Left hindlimb (tissue), 1 donor: ENCODE measurements at regions not wholly inside any gene's neighbourhood (a gene's known extent, or its start where the extent isn't known, plus 50 kb on each side); places are given as distances from the start of the nearest gene placed in this dataset.
"Not testable (repeated sequence)": the region's sequence is repeated elsewhere in the genome, so short reads cannot be mapped to it uniquely, and the experiment has no call there.

Source experiments
- DNase-seq: peaks from one replicate; pipeline ENCODE4 v3.0.0-alpha.2; 2018

DNA sequence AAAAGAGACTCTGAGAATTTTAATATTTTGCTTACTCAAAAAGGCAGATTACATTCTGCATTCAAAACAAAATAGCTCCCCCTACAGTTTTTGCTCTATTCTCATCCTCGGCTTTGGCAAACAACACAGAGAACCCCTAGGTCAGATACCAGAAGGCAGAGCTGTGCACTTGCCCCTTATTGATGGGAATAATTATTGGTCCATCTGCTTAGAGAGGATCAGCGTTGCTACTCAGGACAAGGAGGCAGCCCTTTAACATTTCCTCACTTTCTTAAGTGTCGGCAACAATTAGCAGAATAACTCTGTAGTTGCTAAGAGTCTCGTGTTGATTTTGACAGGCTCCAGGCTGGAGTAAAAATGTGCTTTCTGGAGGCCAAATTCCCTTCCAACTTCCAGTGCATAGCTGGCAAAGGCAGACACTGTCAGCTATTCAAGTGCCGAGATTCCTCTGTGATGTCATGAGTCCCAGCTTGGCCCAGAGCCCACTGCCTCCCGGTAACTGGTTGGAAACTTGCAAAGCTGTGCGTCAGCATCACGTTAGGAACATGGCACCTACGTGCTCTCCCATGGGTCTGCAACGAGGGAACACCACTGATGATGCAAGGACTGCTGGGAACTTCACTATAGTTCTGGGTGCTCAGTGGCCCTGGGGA lies 482.7 kb upstream of the ADAMTS9 start:
- peak; percentile 89 for DNase-seq

DNA sequence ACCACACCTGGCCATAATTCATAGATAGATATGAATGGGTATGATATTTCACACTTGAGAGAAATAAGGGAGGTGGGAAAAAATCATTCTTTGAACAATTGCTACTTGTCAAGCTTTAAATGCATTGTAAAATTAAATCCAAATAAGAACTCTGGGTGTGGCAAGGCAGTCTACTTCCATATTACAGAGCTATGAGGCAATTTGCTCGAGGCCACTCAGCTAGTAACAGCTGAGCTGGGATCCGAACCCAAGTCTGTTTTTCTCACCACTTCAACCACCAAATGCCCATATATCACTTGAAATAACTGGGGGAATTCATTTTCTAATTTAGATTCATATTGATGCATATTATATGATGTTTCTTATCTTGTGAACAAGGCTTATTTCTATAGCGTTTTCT lies 482.2 kb upstream of the ADAMTS9 start:
- DNase-seq, result no peak

DNA sequence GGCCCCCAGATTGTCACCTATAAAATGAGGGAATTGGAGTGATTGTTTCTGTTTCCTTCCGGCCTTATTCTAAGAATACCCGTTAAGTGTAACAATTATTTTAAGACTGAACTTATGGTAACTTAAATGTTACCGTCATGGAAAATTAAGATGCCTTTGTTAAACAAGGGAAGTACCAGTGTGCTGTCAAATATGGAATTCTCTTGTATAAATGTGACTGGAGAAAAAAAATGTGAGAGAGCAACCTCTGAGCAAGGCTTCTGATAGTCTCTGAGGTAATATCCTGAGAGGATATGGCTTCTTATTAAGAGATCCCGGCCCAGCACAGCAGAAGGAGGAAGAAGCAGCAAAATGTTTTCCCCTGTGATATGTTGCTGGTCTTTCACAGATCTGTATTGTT lies 480.7 kb upstream of the ADAMTS9 start:
- DNase-seq, result no peak

GRCh38 chr3:65166531-65166930 lies 478.7 kb upstream of the ADAMTS9 start:
- DNase-seq, result no peak

DNA sequence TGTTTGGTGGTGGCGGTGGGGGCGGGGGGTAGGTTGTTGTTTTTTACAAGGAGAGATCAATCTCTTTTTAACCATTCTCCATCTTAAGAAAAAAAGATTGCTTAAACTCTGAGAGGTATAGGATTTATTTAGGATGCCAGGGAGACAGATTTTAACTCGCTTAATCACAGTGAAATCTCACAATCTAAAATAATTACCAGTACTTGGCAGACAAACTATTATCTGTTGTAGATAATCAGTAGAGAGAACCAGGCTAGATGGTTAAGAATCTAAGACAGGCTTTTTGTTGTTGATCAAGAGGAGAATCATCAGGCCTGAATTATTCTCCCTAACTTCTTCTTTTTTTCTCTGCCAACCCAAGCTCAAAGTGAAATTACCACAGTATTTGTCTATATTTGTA lies 470.2 kb upstream of the ADAMTS9 start:
- no peak for DNase-seq

- DNase-seq, result no peak
Observed at GRCh38 chr3:65153850-65154512, 466.2 kb upstream of the ADAMTS9 start.

DNA sequence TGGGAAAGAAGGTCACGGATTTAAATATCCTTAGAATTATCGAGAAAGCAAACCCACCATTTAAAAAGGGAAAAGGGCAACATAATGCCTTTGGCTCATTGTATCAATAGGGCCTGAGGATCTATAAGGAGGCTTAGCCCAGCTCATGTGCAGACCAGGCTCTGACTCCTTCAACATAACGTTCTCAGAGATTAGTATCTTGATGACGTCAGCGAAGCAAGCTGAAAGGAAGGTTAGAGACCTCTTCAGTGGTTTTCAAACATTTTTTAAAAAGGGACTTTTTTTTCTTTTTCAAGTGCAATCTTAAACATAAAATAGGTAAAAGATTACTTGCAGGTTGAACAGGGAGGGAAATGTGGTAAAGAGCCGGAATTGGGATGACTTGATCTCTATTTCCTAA lies 463.9 kb upstream of the ADAMTS9 start:
- no peak for DNase-seq

DNA sequence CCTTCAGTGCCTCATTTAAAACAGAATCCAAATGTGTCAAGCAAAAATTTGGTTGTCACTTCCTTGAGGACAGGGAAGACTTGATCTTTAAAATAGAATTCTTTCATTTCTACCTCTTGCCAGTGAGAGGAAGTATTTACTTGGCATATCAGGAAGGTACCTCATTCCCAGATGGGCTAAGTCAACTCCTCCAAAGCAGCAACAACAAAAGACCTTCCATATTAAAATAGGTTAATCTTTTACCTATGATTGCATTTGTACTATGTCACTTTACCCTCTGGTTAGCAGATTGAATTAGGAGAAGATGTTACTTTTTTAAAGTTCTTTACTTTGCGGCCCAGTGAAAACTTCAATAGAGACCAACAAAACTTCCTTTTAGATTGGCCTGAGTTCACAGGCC lies 462.1 kb upstream of the ADAMTS9 start:
- DNase-seq, result no peak

- no peak for DNase-seq
Observed at GRCh38 chr3:65148687-65149086, 460.9 kb upstream of the ADAMTS9 start.

DNA sequence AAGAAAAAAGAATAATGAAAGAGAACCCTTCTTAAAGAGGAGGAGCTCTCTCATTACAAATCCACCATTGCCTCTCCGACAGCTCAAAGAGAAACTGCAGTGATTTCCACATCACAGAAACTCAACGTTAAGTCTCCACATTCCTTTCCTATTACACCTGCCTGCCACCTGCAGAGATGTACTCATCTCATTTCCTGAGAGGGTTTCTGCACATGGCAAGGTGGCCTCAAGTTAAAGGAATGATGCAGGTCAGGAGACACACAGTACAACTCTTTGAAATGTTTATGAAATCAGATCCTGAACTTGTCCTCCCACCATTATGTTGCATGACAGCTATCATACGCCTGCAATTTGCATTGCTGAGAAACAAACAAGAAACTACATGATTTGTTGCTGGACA lies 458.4 kb upstream of the ADAMTS9 start:
- DNase-seq, result no peak

- DNase-seq, result no peak
Observed at GRCh38 chr3:65145680-65146079, 457.9 kb upstream of the ADAMTS9 start.

DNA sequence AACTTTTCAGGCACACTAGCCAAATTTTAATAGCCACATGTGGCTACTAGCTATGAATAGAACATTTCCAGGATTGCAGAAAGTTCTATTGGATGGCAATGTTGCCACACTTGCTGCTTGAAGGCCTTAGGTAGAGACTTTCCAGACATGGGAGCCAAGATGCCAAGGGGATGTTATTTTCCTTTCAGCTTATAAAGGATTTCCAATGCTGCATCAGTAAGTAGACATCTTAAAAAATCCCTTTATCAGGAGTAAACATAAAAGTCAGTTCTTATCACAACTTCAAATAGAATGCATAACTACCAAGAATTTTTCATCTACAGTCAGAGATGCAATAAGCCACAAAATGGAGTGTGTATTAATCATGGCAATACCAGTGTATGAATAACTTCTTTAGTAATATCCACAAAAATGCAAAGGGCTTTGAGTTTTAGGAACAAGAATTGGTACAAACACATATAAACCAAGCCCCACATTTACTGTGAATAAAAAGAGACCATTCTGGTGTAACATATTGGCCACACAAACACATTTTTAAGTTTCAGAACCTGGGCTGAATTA lies 457.1 kb upstream of the ADAMTS9 start:
- DNase-seq, result no peak

- no peak for DNase-seq
Observed at GRCh38 chr3:65142456-65142855, 454.7 kb upstream of the ADAMTS9 start.

DNA sequence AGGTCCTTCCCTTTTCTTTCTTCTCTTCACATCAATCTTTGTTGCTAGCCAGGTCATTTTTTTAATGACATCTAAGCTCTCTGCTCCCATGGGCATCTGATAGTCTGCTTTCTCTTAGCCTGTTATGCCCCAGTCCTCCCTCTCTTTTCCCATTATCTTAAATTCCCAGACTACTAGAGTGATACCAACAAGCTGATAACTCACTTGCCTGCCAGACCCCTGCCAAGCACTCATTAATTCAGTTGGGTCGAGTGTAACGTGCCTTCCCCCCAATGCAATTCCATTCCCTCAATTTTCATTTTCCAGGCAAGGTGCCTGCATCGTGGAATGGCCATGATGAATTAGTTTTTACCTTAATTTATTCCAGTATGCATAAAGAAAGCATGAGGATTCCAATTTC lies 450.8 kb upstream of the ADAMTS9 start:
- DNase-seq, result no peak

GRCh38 chr3:65133752-65134151 lies 446.0 kb upstream of the ADAMTS9 start:
- DNase-seq, result not testable (repeated sequence)

- no peak for DNase-seq
Observed at GRCh38 chr3:65130782-65131181, 443.0 kb upstream of the ADAMTS9 start.

DNA sequence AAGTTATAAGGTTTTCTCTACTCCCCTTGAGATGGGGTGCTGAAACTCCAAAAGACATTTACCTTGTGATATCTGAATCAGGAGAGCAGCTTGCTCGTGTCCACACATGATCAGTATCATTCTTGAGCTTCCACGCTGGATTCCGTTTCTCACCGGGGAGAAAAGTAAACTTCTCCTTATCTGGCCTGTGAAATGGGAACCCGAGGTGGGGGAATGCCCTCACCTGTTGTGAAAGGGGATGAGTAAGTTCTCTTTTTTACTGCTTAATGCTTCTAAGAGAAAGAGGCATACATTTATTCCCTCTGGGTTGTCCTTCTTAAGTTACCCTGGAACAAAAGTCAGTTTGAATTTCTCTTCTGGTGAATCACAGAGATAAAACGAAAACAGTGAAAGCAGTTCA lies 440.5 kb upstream of the ADAMTS9 start:
- no peak for DNase-seq

GRCh38 chr3:65126527-65127410 lies 439.0 kb upstream of the ADAMTS9 start:
- no peak for DNase-seq

- DNase-seq, result not testable (repeated sequence)
Observed at GRCh38 chr3:65120156-65120555, 432.4 kb upstream of the ADAMTS9 start.

- no peak for DNase-seq
Observed at GRCh38 chr3:65118912-65119499, 431.2 kb upstream of the ADAMTS9 start.

DNA sequence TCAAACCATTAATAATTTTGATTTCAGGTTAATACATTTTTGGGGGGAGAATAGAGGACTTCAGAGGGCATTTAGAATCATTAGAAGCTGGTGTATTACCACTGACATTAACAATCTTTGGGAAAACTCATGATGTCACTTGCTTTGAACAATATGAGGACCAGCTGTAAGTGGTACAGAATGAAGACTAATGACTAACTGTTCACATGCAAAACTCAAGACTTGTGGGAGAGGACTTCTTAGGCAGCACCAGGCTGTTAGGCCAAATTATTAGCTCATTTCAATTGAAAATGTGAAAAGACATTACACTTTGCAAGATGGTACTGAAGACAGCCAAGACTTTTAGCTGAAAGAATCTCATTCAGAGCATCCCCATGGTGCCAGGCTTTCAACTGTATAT lies 426.2 kb upstream of the ADAMTS9 start:
- DNase-seq, result no peak

- DNase-seq, result no peak
Observed at GRCh38 chr3:65112751-65113300, 425.0 kb upstream of the ADAMTS9 start.

GRCh38 chr3:65110661-65111060 lies 422.9 kb upstream of the ADAMTS9 start:
- no peak for DNase-seq
